Right renal cortex interstitium (tissue), 3 donors: ENCODE measurements at regions not wholly inside any gene's neighbourhood (a gene's known extent, or its start where the extent isn't known, plus 50 kb on each side); places are given as distances from the start of the nearest gene placed in this dataset.
"Not testable (repeated sequence)": the region's sequence is repeated elsewhere in the genome, so short reads cannot be mapped to it uniquely, and the experiment has no call there.

Experiments
- DNase-seq, 3 donors: peaks; one replicate each; pipeline ENCODE4 v3.0.0-alpha.2; 2013; ENCODE audit warnings: low read depth in 3 of 3, low spot score in 2 of 3

DNA sequence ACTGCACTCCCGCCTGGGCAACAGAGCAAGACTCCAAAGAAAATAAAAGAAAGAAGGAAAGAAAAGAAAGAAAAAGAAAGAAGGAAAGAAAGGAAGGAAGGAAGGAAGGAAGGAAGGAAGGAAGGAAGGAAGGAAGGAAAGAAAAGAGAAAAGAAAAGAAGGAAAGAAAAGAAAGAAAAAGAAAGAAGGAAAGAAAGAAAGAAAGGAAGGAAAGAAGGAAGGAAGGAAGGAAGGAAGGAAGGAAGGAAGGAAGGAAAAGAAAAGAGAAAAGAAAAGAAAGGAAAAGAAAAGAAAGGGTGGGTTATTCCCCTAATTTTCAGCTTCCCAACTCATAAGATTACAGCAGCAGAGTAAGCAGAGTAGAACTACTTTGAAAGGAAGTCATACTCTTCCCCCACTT, 64.4 kb downstream of the TMEM200C start:
- DNase-seq = not testable (repeated sequence)

DNA sequence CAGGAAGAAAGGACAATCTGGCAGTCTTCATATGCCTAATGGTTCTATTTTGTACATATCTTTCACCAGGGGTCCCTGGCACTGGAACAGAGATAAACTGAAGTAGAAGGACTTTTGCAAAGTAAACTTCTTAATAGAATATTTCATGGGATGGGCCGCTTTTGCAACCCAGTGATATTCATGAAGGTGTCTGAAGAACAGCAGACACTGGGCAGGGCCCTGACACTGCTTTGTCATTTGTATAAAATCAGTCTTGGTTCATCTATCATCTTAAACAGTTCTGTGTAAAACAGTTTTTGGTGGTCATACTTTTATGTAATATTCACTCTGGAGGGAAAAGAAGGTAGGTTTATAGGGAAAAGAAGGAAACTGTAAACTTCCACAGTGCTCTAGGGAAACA, 66.4 kb downstream of the TMEM200C start:
- DNase-seq = no peak

GRCh38 chr18:5825663-5826062, 69.7 kb downstream of the TMEM200C start:
- no peak for DNase-seq

DNA sequence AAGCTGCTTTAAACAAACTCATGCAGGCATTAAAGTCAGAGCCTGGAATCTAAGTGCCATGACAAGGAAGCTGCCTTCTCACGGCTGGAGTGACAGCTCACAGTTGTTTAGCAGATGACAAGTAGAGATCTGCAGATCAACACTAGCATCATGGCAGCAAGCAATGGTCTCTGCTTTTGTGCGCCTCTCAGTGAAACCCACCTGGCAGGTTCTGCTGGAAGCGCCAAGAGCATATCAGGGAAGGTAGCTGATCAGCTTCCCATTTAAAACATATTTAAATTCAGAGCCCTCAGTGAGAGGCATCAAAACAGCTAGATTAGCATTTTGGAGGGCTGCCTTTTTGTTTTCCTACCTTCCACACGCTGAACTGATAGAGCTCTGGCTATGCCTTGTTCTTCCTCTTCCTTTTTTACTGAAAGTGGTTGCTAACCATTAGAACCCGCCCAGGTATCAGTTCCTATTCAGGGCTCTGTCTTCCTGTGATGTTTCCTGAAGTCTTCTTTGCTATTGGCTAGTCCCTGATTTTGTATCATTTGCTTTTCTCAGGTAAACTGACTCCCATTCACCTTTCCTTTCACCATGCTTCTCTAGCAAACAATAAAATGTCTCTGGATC, 70.8 kb downstream of the TMEM200C start:
- no peak for DNase-seq

DNA sequence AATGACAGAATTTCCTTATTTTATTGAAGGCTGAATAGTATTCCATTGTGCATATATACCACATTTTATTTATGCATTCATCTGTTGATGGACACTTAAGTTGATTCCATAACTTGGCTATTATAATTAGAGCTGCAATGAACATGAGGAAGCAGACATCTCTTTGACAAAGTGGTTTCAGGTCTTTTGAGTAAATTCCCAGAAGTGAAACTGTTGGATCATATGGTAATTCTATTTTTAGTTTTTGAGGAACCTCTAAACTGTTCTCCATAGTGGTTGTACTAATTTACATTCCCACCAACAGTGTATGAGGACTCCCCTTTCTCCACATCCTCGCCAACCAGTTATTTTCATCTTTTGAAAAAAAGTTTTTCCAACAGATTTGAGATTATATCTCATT, 77.5 kb downstream of the TMEM200C start:
- no peak for DNase-seq

GRCh38 chr18:5806860-5807259, 88.5 kb downstream of the TMEM200C start:
- no peak for DNase-seq

GRCh38 chr18:5787936-5788335, 107.4 kb downstream of the TMEM200C start:
- DNase-seq = peak; percentile 10 to 13 (median 10)

GRCh38 chr18:5779922-5780321, 115.4 kb downstream of the TMEM200C start:
- no peak for DNase-seq

- DNase-seq = no peak
Observed at GRCh38 chr18:5772306-5773105, 122.8 kb downstream of the TMEM200C start.

DNA sequence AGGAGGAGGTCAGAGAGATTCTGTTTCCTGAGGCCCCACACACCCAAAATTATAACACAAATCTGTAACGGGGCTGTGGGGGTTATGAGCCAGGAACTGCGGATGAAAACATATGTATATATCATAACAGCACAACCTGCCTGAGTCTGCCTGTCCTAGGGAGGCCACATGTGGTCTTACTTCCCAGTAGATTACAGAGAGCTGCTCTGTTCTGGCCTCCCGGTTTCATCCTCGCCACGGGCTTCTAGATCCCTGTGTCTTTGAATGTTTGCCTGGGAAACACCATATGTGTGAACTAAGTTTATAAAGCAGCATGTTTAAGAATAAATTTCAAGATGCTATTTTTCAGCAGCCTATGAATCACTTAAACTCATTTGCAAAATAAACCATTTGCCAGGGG, 124.0 kb downstream of the TMEM200C start:
- DNase-seq = no peak

DNA sequence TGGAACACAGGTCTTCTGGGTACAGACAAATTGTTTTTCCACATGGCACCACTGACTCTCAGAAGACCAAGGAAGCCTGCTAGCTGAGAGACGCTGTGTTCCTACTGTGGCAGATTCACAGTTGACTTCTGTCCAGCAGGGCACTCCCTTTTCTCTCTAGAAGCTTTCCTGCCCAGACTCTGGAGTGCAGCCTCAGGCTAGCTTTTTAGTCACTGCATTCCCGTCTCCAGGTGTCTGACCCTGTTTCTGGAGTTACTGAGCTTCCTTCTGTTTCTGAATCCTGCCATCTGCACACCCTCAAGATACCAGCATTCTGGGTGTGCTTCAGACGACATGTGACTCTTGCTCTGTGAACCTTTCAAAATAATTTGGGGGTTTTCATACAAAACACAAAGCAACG, 125.1 kb downstream of the TMEM200C start:
- no peak for DNase-seq

DNA sequence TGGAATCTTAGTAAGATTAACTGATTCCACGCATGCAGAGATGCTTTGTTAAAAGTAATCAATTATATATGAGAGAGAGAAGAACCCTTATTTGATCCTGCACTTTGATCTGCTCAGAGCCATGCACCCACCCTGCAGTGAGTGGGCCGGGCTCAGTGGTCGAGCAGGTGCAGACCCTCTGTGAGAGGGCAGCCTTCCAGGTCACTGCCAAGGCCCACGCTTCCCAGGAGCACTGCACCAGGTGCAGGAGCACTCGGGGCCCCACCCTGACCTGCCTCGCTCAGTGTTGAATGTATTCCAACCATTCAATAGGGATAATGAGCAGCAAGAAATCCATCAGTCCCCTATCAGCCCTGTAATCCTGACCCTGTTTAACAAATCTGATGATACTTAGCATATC, 126.9 kb downstream of the TMEM200C start:
- DNase-seq = no peak

- DNase-seq = peak in 1 of 3 donors; percentile 7
Observed at GRCh38 chr18:5759194-5759593, 136.1 kb downstream of the TMEM200C start.

GRCh38 chr18:5756823-5757222, 138.5 kb downstream of the TMEM200C start:
- DNase-seq = no peak

DNA sequence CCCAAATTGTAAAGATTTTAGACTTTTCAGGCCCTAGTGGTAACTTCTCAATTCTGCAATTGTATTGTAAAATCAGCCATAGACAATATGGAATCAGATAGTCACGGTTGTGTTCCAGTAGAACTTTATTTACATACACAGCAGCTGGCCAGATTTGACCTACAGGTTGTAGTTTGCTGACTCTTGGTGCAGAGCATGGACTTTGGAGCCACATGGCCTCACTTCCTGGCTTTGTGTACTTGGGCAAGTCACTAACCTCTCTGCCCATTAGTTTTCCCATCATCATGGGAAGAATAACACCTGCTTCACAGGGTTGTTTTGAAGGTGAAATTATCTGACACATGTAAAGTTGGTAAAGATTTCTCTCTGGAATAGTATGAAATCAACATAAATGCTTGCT, 147.6 kb downstream of the TMEM200C start:
- no peak for DNase-seq

GRCh38 chr18:5746844-5747243, 148.5 kb downstream of the TMEM200C start:
- no peak for DNase-seq

GRCh38 chr18:5744659-5745058, 150.7 kb downstream of the TMEM200C start:
- DNase-seq = no peak

- no peak for DNase-seq
Observed at GRCh38 chr18:5738526-5738925, 156.8 kb downstream of the TMEM200C start.

- no peak for DNase-seq
Observed at GRCh38 chr18:5732318-5732717, 163.0 kb downstream of the TMEM200C start.

DNA sequence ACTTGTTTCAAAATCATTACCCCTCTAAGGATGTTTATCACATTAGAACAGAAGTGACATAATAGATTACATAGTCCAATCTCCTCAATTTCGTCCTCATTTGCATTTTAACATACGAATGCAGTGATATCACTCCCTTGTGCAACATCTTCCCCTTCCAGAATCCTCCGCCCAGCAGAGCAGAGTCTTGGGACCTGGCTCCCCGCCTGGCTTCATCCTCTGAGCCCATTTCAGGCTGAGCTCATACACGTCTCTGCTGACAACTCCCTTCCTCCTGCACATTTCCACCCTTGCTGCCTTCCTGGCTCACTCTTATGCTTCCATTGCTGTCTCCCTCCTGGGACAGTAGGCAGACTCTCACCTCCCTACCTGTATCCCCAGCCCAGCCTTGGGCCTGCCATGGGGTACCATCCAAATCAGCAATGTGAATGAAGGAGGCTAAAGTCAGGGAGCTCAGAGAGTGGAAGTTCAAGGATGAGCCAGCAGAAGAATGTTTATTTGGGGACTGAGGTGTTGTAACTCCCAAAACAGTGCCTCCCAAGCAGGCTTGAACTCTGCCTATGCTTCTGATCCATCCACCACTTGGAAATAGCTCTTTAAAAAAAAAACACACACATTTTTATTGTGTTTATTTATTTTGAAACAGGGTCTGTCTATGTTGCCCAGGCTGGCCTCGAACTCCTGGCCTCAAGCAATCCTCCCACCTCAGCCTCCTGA, 165.2 kb downstream of the TMEM200C start:
- DNase-seq = no peak

- DNase-seq = no peak
Observed at GRCh38 chr18:5728531-5728930, 166.8 kb downstream of the TMEM200C start.

DNA sequence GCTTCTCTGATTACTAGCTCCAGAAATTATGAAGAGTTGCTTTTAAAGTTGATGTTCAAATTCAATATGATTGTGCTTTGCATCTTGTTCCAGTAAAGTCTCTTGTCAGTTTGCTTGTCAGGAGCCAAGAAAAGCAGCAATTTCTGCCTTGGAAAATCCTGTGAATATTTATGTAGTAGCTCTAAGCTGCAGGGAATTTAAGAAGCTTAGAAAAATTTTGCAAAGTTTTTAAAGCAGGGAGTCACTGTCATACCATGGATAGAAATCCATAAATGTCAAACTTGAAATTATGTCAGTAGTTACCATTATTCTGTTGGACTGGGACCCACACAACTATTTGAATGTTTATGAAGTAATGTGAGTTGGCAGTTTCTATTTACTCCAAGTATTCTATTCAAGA, 169.3 kb downstream of the TMEM200C start:
- no peak for DNase-seq
